ENCODE measurements at regions not wholly inside any gene's neighbourhood (a gene's known extent, or its start where the extent isn't known, plus 50 kb on each side); places are given as distances from the start of the nearest gene placed in this dataset.
"Not testable (repeated sequence)": the region's sequence is repeated elsewhere in the genome, so short reads cannot be mapped to it uniquely, and the experiment has no call there.

DNA sequence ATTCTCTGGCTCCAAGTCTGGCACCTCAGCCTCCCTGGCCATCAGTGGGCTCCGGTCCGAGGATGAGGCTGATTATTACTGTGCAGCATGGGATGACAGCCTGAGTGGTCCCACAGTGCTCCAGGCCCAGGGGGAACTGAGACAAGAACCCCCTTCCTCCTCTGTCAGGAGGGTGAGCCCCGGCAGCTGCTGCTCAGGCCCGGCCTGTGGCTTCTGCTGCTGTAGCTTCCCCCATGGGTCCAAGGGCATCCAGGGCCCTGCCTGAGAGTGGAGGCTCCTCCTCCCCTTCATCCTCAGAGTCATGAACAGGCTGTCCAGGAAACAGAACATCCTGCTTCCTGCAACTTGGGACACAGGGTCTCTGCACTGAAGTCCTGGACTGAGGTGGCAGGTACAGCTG lies 113.6 kb downstream of the VPREB1 start:
- H3K9me3 Mint-ChIP-seq, result no peaks in the 10 kb centered on the region
- peaks cover 7% of the 10 kb centered on the region for H3K4me1 Mint-ChIP-seq
- no peak overlapping the region for H3K27ac Mint-ChIP-seq
- ATAC-seq (no peak), DNase-seq (ENCODE audit: low spot score in 2 of 2) (no peak)
- H3K4me3 Mint-ChIP-seq, result no peak overlapping the region
- H3K36me3 Mint-ChIP-seq, result no peaks in the 10 kb centered on the region

DNA sequence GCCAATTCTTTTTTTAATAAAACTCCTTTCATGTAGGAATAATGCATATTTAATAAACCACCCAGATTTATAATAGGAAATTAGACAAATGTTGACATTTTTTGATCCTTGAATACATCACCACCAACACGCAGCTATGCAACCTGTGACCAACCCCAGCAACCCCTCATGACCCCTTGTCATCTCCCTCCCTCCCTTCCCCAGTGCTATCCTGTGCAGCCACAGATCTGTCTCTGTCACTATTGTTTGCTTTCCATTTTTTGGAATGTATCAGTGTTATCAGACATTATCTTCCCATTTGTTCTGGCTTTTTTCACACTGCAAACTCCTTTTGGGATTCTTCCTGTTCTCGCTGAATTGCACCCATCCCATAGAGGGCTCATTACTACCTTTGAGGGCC lies 114.1 kb downstream of the VPREB1 start:
- Mint-ChIP-seq H3K36me3 (no peaks in the 10 kb centered on the region), H3K9me3 (no peaks in the 10 kb centered on the region), H3K4me1 (peaks cover 7% of the 10 kb centered on the region), H3K4me3 (no peak overlapping the region), H3K27ac (no peak overlapping the region)
- no peak for DNase-seq (ENCODE audit: low spot score in 2 of 2)
- no peak for ATAC-seq

DNA sequence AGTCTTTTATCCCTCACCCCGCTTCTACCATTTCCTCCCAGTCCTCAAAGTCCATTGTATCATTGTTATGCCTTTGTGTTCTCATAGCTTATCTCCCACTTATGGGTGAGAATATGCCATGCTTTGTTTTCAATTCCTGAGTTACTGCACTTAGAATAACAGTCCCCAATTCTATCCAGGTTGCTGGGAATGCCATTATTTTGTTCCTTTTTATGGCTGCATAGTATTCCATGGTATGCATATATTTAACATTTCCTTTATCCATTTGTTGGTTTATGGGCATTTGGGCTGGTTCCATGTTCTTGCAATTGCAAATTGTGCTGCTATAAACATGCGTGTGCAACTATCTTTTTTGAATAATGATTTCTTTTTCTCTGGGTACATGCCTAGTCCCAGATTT lies 114.9 kb downstream of the VPREB1 start:
- Mint-ChIP-seq H3K4me3 (no peak overlapping the region), H3K9me3 (no peaks in the 10 kb centered on the region), H3K4me1 (peaks cover 7% of the 10 kb centered on the region), H3K36me3 (no peaks in the 10 kb centered on the region), H3K27ac (no peak overlapping the region)
- no peak for DNase-seq (ENCODE audit: low spot score in 2 of 2)
- ATAC-seq, result no peak

DNA sequence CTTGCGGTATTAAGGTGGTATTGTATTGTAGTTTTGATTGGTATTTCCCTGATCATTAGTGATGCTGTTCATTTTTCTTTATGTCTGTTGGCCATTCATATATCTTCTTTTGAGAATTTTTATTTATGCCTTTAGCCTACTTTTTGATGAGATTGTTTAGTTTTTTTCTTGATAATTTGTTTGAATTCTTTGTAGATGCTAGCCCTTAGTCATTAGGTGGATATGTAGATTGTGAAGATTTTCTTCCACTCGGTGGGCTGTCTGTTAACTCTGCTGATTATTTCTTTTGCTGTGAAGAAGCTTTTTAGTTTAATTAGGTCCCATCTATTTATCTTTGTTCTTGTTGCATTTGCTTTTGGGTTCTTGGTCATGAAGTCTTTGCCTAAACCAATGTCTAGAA lies 115.4 kb downstream of the VPREB1 start:
- no peaks in the 10 kb centered on the region for H3K9me3 Mint-ChIP-seq
- H3K36me3 Mint-ChIP-seq, result no peaks in the 10 kb centered on the region
- H3K27ac Mint-ChIP-seq, result no peak overlapping the region
- no peak for DNase-seq (ENCODE audit: low spot score in 2 of 2)
- H3K4me3 Mint-ChIP-seq, result no peak overlapping the region
- peaks cover 7% of the 10 kb centered on the region for H3K4me1 Mint-ChIP-seq
- ATAC-seq, result no peak

DNA sequence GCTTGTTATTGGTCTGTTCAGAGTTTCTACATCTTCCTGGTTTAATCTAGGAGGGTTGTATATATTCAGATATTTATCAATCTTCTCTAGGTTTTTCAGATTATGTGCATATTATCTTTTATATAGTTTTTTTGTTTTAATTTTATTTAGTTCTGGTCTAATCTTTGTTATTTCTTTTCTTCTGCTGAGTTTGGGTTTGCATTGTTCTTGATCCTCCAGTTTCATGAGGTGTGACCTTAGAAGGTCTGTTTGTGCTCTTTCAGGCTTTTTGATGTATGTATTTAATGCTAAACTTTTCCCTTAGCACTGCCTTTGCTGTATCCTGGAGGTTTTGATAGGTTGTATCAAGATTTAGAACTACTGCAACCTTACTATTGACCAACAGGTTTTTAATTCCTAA lies 117.7 kb downstream of the VPREB1 start:
- ATAC-seq (no peak), DNase-seq (ENCODE audit: low spot score in 2 of 2) (no peak)
- no peaks in the 10 kb centered on the region for H3K9me3 Mint-ChIP-seq
- H3K36me3 Mint-ChIP-seq, result no peaks in the 10 kb centered on the region
- H3K4me3 Mint-ChIP-seq, result no peak overlapping the region
- peaks cover under 1% of the 10 kb centered on the region for H3K4me1 Mint-ChIP-seq
- no peak overlapping the region for H3K27ac Mint-ChIP-seq

DNA sequence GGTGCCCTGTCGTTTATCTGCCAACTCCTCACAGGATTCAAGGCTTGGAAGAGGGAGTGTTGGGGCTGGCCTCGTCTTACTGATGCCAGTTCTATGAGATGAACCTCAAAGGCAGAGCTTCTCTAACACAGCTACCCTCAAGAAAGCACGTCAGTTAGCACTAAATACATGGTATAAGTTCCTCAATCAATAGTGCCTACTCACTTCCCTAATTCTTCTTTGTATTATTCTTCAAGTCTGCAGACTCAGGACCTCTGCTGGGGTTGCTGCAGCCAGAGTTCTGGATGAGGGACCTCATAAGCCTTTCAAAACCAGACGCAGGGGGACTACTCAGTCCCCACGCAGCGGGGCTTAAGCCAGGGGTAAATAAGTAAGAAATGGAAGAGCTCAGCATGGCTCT lies 118.3 kb downstream of the VPREB1 start:
- H3K27ac Mint-ChIP-seq, result no peak overlapping the region
- no peaks in the 10 kb centered on the region for H3K36me3 Mint-ChIP-seq
- H3K4me1 Mint-ChIP-seq, result no peaks in the 10 kb centered on the region
- no peaks in the 10 kb centered on the region for H3K9me3 Mint-ChIP-seq
- no peak for ATAC-seq
- DNase-seq (ENCODE audit: low spot score in 2 of 2), result no peak
- no peak overlapping the region for H3K4me3 Mint-ChIP-seq

DNA sequence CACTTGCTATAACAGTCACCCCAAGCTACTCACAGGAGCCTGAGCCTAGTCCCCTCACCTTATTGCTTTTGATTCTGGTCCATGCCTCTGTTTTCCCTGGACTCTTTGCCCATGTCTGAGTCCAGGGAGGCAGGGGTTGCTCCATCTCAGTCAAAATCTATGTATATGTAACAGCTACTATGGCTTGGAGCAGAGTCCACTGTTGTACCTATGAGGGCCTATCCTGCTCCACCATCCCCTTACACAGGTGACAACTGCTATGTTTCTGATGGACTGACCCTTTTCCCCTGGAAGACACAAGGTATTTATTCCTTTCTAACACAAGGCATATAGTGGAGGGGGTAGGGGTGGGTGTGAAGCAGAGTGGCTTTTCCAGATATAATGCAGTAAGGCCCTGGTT lies 119.6 kb downstream of the VPREB1 start:
- no peaks in the 10 kb centered on the region for H3K36me3 Mint-ChIP-seq
- DNase-seq (ENCODE audit: low spot score in 2 of 2) (no peak), ATAC-seq (no peak)

DNA sequence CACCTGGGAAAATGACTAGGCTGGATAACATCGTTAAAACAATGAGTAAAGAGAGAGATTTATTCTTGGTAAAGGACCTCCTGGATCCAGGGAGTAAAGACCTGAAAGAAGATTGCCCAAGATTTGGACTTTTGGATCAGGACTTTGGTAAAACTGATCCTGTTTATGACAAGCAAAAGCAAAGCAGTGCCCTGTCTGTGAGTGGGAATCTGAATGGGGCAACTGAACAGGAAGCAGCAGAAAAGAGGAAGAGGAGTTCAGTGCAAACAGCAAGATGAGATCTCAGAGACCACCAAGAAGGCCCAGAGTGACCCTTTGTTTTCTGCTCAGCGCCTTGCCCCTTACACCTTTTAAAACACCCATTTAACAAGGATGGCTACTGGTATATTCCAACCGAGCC lies 122.0 kb downstream of the VPREB1 start:
- no peak for ATAC-seq
- Mint-ChIP-seq H3K9me3 (no peaks in the 10 kb centered on the region), H3K4me3 (no peak overlapping the region), H3K27ac (no peak overlapping the region), H3K4me1 (no peaks in the 10 kb centered on the region), H3K36me3 (no peaks in the 10 kb centered on the region)
- no peak for DNase-seq (ENCODE audit: low spot score in 2 of 2)

More for the DNA sequence above, 119.6 kb downstream of the VPREB1 start:
- Mint-ChIP-seq H3K4me3 (no peak overlapping the region), H3K4me1 (no peaks in the 10 kb centered on the region), H3K9me3 (no peaks in the 10 kb centered on the region), H3K27ac (no peak overlapping the region)

DNA sequence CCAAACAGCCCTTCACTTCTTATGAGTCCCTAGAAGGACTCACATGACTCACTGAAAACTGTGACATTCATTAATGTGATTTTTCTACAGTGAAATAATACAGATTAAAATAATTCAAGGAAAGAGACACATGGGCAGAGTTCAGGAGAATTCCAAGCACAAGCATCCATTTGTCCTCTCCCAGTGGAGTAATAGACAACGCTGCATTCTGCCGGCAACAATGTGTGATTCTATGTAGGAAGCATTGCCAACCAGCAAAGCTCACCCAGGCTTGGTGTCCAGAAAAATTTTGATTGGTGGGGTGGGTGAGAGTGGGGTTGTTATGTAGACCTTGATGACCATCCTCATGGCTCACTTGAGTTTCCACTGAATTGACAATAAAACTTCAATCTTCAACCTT lies 123.9 kb downstream of the VPREB1 start:
- ATAC-seq, result no peak
- no peak for DNase-seq (ENCODE audit: low spot score in 2 of 2)
- Mint-ChIP-seq H3K27ac (no peak overlapping the region), H3K36me3 (no peaks in the 10 kb centered on the region), H3K4me3 (no peak overlapping the region), H3K4me1 (no peaks in the 10 kb centered on the region), H3K9me3 (no peaks in the 10 kb centered on the region)

DNA sequence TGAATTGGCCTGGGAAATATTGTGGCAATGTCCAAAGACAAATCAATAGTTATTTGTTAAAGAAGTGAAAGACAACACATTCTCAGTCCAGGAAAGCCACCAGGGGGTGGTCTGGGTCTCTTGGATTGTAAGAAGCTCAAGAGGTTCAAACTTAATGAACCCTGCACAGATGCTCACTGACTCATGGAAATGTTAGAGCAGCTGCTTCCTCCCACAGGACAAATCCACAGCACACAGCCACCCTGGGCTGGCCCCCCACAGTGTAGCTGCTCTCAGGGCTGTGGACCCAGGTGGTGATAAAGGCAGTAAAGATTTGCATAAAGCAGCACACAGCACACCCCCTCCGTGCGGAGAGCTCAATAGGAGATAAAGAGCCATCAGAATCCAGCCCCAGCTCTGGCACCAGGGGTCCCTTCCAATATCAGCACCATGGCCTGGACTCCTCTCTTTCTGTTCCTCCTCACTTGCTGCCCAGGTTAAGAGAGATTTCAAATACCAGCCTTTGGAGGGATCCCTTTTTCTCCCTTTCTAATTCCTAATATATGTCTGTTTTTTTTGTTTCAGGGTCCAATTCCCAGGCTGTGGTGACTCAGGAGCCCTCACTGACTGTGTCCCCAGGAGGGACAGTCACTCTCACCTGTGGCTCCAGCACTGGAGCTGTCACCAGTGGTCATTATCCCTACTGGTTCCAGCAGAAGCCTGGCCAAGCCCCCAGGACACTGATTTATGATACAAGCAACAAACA lies 124.8 kb downstream of the VPREB1 start:
- not testable (repeated sequence) for H3K27ac Mint-ChIP-seq; H3K4me3 Mint-ChIP-seq; H3K9me3 Mint-ChIP-seq; DNase-seq (ENCODE audit: low spot score in 2 of 2); H3K4me1 Mint-ChIP-seq; H3K36me3 Mint-ChIP-seq
- peak; percentile 43 for ATAC-seq

DNA sequence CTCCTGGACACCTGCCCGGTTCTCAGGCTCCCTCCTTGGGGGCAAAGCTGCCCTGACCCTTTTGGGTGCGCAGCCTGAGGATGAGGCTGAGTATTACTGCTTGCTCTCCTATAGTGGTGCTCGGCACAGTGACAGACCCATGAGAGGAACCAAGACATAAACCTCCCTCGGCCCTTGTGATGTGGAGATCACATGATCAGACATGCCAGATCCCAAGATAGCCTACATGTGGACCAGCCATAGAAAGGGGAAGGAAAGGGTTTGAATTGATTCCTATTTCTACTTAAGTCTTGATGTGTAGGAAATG lies 125.3 kb downstream of the VPREB1 start:
- ATAC-seq (no peak), DNase-seq (ENCODE audit: low spot score in 2 of 2) (no peak)
- no peak overlapping the region for H3K27ac Mint-ChIP-seq
- H3K9me3 Mint-ChIP-seq, result no peaks in the 10 kb centered on the region
- no peak overlapping the region for H3K4me3 Mint-ChIP-seq
- no peaks in the 10 kb centered on the region for H3K36me3 Mint-ChIP-seq
- H3K4me1 Mint-ChIP-seq, result no peaks in the 10 kb centered on the region

DNA sequence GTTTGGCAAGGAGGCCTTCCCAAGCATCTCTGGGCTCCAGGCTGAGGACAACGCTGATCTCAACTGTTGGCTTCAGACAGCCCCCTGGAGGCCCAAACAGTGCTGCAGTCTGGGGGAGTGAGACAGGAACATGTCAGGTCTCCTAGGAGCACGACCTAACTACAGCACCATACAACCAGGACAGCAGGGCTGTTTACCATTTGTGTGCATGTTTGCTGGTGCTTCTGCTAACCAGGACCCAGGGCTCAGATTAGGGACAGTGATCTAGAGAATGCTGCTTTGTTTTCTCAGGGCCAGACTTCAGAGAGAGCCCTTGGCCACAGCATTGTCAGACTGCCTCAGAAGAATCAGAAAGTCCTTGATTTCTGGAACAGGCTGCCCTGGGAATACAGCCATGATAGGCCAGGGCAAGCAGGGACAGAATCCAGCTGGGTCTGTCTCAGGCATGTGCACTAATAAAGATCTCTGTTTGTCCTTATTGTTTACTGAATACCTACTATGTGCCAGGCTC lies 126.5 kb downstream of the VPREB1 start:
- Mint-ChIP-seq H3K4me3 (no peak overlapping the region), H3K36me3 (no peaks in the 10 kb centered on the region), H3K27ac (no peak overlapping the region), H3K9me3 (no peaks in the 10 kb centered on the region), H3K4me1 (no peaks in the 10 kb centered on the region)
- ATAC-seq (peak; percentile 35), DNase-seq (ENCODE audit: low spot score in 2 of 2) (no peak)

DNA sequence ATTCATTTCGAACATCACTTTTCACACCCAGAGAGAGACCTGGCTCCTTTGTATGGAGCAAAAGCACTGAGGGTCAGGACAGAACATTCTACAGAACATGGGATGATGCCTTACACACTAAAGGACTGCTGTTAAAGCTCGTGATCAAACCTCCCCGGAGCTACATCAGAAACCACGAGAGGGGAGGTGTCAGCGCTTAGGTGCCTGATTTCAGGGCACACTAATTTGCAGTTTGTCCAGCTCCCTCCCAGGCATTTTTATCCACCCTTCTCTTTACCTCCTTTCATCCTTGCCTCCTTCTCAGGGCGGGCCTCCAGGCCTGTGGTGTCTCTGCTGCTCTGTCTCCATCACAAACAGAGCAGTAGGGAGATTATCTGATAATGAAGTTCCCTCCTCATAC lies 127.5 kb downstream of the VPREB1 start:
- Mint-ChIP-seq H3K9me3 (no peaks in the 10 kb centered on the region), H3K27ac (no peak overlapping the region), H3K36me3 (no peaks in the 10 kb centered on the region), H3K4me1 (no peaks in the 10 kb centered on the region), H3K4me3 (no peak overlapping the region)
- ATAC-seq (no peak), DNase-seq (ENCODE audit: low spot score in 2 of 2) (no peak)

DNA sequence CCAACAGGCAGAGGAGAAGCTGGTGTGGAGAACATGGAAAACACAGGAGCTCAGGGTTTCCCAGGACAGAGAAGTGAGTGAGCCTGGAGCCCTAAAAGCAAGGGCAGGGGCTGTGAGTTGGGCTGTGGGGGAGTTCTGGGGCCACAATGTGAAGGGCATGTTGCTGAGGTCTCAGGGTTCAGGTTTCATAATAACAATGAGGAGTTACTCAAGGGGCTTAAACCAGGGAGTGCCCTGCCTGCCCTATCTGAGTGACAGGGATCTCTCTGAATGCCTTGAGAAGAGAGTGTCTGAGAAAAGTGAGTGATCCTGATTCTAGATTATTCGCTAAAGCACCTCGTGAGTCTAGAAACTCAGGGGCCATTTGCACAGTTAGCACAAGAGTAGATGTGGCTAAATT lies 129.6 kb downstream of the VPREB1 start:
- no peak for ATAC-seq
- Mint-ChIP-seq H3K4me1 (no peaks in the 10 kb centered on the region), H3K27ac (no peak overlapping the region), H3K4me3 (no peak overlapping the region), H3K36me3 (no peaks in the 10 kb centered on the region), H3K9me3 (no peaks in the 10 kb centered on the region)
- DNase-seq (ENCODE audit: low spot score in 2 of 2), result no peak

DNA sequence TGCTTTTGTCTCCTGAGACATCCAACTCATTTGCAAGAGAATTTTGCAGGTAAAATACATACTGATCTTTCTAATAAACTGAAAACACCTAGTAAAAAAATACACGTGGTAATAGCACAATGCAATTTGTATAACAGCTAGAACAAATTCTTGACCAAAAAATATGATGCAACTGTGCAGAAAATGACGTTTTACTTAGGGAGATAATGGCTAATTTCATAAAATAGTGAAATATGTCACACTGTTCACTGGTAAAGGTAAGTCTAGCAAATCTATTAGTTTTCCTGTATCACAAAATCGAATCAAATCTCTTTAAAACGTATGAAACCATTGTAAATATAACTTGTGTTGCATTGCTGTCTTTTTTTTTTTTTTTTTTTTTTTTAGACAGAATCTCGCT lies 130.0 kb downstream of the VPREB1 start:
- DNase-seq (ENCODE audit: low spot score in 2 of 2) (no peak), ATAC-seq (no peak)
- H3K4me1 Mint-ChIP-seq, result no peaks in the 10 kb centered on the region
- H3K27ac Mint-ChIP-seq, result no peak overlapping the region
- no peaks in the 10 kb centered on the region for H3K9me3 Mint-ChIP-seq
- no peak overlapping the region for H3K4me3 Mint-ChIP-seq
- no peaks in the 10 kb centered on the region for H3K36me3 Mint-ChIP-seq

DNA sequence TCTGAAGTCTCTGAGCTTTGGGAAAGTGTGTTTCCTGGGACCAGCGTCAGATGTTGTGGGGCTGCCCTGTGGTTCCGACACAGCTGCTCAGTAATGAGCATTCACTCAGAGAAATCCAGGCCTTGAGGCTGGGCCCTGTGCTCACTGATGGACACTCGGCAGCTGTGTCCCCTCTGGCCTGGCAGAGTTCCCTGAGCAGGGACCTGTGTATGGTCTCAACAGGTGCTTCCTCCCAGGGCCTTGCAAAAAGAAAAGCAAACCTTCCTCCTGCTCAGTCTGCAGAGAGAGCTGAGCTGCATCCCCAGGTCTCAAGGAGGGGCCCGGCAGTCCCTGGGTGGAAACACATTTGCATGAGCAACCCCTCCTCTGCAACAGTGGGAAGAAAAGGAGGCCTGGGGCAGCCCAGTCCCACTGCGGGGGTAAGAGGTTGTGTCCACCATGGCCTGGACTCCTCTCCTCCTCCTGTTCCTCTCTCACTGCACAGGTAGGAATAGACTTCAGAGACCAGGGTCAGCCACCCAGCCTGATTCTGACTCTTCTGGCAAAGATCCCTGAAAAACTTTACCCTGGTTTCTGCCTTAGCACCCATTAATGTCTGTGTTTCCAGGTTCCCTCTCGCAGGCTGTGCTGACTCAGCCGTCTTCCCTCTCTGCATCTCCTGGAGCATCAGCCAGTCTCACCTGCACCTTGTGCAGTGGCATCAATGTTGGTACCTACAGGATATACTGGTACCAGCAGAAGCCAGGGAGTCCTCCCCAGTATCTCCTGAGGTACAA lies 131.2 kb downstream of the VPREB1 start:
- ATAC-seq (peak; percentile 36), DNase-seq (ENCODE audit: low spot score in 2 of 2) (no peak)
- Mint-ChIP-seq H3K4me1 (peaks cover 8% of the 10 kb centered on the region), H3K4me3 (no peak overlapping the region), H3K9me3 (no peaks in the 10 kb centered on the region), H3K36me3 (no peaks in the 10 kb centered on the region), H3K27ac (no peak overlapping the region)

All from stimulated activated effector memory CD8-positive, alpha-beta T cell treated with anti-CD3 and anti-CD28 coated beads, Interleukin-12 subunit alpha, Interleukin-12 subunit beta, amount 100 ng/mL, for 72 hours (primary cell).